ENCODE measurements at regions not wholly inside any gene's neighbourhood (a gene's known extent, or its start where the extent isn't known, plus 50 kb on each side); places are given as distances from the start of the nearest gene placed in this dataset.

GRCh38 chr3:178263236-178263916 lies 272.9 kb upstream of the KCNMB2 start:
- DNase-seq (ENCODE audit: low spot score) = no peak

GRCh38 chr3:178267158-178267844 lies 268.9 kb upstream of the KCNMB2 start:
- DNase-seq (ENCODE audit: low spot score) = no peak

GRCh38 chr3:178270838-178271237 lies 265.4 kb upstream of the KCNMB2 start:
- no peak for DNase-seq (ENCODE audit: low spot score)

GRCh38 chr3:178271740-178272387 lies 264.4 kb upstream of the KCNMB2 start:
- DNase-seq (ENCODE audit: low spot score) = no peak

- DNase-seq (ENCODE audit: low spot score) = no peak
These were observed 263.4 kb upstream of the KCNMB2 start for GRCh38 chr3:178272841-178273240.

GRCh38 chr3:178274711-178275110 lies 261.5 kb upstream of the KCNMB2 start:
- DNase-seq (ENCODE audit: low spot score) = no peak

GRCh38 chr3:178275311-178275710 lies 260.9 kb upstream of the KCNMB2 start:
- DNase-seq (ENCODE audit: low spot score) = no peak

- no peak for DNase-seq (ENCODE audit: low spot score)
These were observed 260.4 kb upstream of the KCNMB2 start for GRCh38 chr3:178275793-178276192.

- no peak for DNase-seq (ENCODE audit: low spot score)
These were observed 258.6 kb upstream of the KCNMB2 start for GRCh38 chr3:178277605-178278004.

- no peak for DNase-seq (ENCODE audit: low spot score)
These were observed 252.7 kb upstream of the KCNMB2 start for GRCh38 chr3:178283561-178283960.

- no peak for DNase-seq (ENCODE audit: low spot score)
These were observed 252.1 kb upstream of the KCNMB2 start for GRCh38 chr3:178284181-178284580.

- DNase-seq (ENCODE audit: low spot score) = no peak
These were observed 248.2 kb upstream of the KCNMB2 start for GRCh38 chr3:178288074-178288473.

- DNase-seq (ENCODE audit: low spot score) = no peak
These were observed 246.6 kb upstream of the KCNMB2 start for GRCh38 chr3:178289544-178290160.

- DNase-seq (ENCODE audit: low spot score) = no peak
These were observed 244.5 kb upstream of the KCNMB2 start for GRCh38 chr3:178291574-178292370.

- DNase-seq (ENCODE audit: low spot score) = no peak
These were observed 240.8 kb upstream of the KCNMB2 start for GRCh38 chr3:178295292-178295912.

- DNase-seq (ENCODE audit: low spot score) = no peak
These were observed 239.0 kb upstream of the KCNMB2 start for GRCh38 chr3:178297199-178297598.

- no peak for DNase-seq (ENCODE audit: low spot score)
These were observed 238.5 kb upstream of the KCNMB2 start for GRCh38 chr3:178297740-178298139.

GRCh38 chr3:178300441-178300959 lies 235.7 kb upstream of the KCNMB2 start:
- no peak for DNase-seq (ENCODE audit: low spot score)

GRCh38 chr3:178302966-178303930 lies 233.0 kb upstream of the KCNMB2 start:
- DNase-seq (ENCODE audit: low spot score) = no peak

Measured in HuH-7.5 (cell line).